Stimulated activated CD4-positive, alpha-beta T cell treated with anti-CD3 and anti-CD28 coated beads, TNF-alpha, amount 100 ng/mL, for 48 hours (primary cell): ENCODE measurements at regions not wholly inside any gene's neighbourhood (a gene's known extent, or its start where the extent isn't known, plus 50 kb on each side); places are given as distances from the start of the nearest gene placed in this dataset.
"Not testable (repeated sequence)": the region's sequence is repeated elsewhere in the genome, so short reads cannot be mapped to it uniquely, and the experiment has no call there.

ENCODE experiments used
- DNase-seq, 3 donors: peaks; one replicate each; pipeline ENCODE4 v3.0.0-alpha.2; 2020; ENCODE audit warnings: low read depth in 3 of 3

DNA sequence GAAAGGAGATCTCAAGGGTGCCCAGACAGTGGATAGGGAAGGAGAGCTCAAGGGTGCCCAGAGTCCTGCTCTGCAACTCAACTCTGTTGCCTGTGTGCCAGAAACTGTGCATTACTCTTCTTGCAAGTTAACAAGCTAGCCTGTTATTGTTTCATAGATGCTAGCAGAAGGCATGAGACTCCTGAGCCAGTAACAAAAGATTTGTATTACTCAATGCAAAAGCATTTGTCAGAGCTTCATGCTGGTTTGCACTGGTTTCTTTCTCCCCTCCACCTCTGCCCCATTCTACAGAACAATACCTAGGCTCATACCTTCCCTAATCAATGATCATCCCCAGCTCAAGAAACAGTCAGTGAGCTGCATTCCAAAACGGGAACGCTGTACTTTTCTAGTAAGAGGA is 124.5 kb upstream of the NEIL3 start:
- no peak for DNase-seq

DNA sequence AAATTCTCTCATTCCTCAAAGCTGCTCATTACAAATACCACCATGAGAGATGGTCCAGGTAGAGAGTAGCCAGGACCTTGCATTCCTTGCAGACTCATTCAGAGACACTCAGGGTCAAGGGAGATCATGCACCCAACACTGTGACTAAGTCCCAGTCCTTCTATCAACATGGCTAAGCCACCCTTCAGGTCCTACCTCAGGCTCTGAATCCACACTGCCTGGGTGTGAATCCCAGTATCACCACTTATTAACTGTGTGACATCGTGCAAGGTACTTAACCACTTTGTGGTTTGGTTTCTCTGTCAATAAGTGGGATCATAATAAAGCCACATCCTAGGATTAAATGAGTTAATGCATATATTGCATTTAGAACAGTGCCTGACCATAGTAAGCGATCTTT is 124.1 kb upstream of the NEIL3 start:
- no peak for DNase-seq

DNA sequence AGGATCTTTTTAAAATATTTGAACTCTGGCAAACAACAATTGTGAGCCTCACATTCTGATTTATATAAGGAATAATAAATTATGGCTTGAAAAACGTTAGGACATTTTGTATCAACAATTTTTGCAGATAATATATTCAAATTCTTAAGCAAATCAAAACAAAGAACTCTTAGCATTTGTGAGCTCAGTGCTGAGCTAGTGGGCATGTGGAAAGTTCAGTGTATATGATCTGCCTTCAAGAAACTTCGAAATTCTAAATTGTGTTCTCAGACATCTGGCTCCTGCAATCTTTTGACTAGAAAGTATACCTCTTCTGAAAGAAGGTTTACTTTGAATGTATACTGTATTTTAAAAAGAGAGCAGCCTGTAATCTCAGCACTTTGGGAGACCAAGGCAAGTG is 122.3 kb upstream of the NEIL3 start:
- DNase-seq = no peak

DNA sequence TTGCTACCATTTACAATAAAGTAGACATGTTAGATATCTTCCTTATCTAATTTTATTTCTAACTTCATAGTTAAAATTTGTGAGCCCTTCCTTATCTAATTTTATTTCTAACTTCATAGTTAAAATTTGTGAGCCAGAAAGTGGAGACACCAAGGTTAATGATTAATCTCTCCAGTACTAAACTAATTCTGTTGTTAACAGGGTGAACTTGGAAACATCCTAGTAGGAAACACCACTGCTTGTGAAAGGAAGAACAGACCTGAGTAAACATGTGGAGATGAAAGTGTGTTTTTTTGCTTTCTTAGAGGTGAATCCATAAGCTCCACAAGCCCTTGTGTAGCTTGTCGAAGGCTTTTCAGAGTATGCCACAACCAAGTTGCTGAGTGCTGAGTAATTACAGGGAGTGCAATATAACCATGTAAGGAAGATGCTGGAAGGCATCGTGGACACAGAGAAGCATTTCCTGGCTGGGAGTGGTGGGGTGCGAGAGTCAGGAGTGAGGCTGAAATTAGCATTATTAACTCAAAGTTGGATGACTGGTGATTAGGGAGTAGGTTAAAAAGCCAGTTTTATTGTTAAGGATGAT is 118.6 kb upstream of the NEIL3 start:
- no peak for DNase-seq

DNA sequence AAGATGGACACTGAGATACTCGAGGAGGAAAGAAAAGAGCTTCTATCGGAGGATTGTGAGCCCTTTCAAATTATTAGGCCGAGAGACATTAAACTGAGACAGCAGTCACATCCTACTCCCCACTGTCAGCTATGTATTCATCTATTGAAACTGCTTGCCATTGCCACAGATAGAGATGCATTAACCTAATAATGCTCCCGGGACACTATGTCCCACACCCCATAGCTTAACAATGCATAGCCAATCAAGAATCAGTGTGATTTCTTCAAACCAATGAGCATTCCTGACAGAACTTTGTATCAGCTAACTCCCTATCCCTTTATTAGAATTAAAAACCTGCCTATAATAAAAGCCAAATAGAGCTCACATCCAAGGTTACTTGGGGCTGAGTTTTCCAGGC is 118.1 kb upstream of the NEIL3 start:
- no peak for DNase-seq

DNA sequence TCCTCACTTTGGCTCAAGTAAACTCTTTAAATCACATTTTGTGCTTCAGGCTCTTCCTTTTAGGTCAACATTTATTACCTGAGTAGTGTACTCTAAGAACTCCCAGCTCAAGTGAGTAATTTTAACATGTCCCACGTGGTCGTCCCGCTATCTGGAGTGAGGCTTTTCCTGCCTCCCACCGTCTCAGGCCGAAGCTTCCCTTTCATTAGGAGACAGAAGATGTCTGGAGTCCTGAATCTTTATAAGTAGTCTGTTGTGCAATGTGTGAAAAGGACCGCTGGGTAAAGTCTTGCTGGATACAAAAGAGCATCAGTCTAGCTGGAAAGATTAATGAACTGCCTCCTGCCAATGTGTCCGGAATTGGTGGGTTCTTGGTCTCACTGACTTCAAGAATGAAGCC is 117.7 kb upstream of the NEIL3 start:
- no peak for DNase-seq

DNA sequence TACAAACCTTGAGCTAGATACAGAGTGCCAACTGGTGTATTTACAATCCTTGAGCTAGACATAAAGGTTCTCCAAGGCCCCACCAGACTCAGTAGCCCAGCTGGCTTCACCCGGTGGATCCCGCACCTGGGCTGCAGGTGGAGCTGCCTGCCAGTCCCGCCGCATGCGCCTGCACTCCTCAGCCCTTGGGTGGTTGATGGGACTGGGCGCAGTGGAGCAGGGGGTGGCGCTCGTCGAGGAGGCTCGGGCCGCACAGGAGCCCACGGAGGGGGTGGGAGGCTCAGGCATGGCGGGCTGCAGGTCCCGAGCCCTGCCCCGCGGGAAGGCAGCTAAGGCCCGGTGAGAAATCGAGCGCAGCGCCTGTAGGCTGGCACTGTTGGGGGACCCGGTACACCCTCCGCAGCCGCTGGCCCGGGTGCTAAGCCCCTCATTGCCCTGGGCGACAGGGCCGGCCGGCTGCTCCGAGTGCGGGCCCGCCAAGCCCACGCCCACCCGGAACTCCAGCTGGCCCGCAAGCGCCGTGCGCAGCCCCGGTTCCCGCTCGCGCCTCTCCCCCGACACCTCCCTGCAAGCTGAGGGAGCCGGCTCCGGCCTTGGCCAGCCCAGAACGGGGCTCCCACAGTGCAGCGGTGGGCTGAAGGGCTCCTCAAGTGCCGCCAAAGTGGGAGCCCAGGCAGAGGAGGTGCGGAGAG is 116.5 kb upstream of the NEIL3 start:
- not testable (repeated sequence) for DNase-seq

DNA sequence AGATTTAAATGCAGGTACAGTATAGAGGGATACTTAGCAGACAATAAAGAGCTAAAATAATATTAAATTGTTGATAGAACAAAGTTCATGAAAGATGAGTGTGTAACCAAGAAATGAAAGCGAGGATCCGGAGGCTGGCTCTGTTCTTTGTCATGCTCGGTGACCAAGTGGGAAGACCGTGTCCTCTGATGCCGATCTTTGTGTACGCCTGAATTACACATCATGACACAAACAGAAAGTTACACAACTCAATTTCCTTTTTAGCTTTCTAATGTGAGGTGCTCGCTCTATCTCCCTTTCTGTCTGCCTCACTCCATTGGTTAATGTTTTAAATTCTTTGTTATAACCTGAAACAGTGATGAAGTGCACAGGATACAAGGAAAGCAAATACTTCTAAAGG is 114.8 kb upstream of the NEIL3 start:
- no peak for DNase-seq

DNA sequence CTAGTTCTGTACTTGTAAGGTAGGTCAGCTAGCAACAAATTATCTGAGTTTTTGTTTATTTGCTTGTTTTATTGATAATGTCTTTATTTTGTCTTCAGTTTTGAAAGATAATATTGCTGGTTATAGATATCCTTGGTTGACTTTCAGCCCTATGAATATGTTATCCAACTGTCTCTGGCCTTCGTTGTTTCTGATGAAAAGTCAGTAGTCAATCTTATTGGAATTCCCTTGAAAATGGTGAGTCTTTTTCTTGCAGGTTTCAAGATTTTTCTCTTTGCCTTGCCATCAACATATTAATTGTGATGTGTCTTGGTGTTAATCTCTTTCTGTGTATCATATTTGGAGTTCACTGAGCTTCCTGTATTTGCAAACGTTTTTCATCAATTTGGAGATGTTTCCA is 113.1 kb upstream of the NEIL3 start:
- DNase-seq = no peak

DNA sequence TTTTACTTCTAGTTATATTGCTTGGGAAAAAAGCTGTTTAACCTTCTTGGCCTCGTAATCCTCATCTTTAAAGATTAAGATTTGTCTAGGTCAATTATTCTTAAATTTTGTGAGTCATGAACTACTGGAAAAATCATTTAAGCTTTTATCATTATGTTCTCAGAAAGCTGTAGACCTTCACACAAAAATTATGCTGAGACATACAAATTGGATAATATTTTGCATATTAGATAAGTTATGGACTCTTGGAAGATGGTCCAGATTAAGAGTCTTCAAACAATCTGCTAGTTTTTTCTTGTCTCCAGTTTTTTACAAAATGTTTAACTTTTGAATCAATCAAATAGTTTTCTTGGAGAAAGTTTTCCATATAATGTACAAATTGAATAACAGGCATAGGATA is 108.1 kb upstream of the NEIL3 start:
- DNase-seq = no peak

DNA sequence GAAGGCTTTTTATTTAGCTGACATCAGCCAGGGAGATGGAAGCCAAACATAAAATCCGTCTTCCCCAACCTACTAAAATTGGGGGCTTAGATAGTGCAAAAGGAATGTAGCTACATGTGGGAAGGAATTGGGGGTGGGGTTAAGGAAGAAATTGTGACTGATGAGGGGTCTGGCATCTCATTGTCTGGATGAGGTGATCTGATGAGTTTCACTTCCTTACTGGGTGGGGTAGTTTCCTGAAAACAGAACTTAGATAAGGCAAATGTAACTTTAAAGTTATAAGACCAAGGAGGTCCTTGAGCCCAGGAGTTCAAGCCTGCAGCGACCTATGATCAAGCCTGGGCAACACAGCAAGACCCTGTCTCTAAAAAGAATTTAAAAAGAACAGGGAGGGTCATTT is 105.5 kb upstream of the NEIL3 start:
- DNase-seq = no peak

DNA sequence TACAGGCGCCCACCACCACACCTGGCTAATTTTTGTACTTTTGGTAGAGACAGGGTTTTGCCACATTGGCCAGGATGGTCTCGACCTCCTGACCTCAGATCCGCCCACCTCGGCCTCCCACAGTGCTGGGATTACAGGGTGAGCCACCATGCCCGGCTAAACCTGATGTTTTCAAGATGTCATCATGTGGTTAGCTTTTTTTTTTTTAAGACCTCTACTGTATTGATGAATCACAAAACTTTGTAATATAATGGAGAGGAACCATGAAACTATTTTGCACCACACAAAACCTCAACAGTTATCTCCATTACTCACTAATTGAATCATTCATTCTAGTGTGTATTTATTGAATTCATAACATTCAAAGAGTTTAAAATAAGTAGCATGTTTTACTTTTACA is 94.7 kb upstream of the NEIL3 start:
- peak in 1 of 3 donors; percentile 7 for DNase-seq

DNA sequence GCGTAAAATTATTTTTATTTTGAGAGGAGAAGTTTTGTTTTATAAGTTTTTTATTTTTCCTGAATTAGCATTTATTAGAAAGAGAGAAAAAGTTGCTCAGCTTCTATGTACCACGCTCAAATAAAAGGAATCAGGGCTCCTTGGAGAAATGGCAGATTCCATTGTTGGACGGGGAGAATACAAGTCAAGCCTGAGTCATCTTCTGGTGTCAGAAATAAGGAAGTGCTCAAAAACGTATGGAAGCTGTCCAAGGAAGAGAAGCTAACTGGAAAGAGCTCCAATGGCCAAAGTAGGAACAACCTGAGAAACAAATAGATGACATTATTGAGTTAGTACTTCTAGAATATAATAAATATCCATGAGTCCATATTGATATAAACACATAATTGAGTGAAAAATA is 89.3 kb upstream of the NEIL3 start:
- DNase-seq = no peak

DNA sequence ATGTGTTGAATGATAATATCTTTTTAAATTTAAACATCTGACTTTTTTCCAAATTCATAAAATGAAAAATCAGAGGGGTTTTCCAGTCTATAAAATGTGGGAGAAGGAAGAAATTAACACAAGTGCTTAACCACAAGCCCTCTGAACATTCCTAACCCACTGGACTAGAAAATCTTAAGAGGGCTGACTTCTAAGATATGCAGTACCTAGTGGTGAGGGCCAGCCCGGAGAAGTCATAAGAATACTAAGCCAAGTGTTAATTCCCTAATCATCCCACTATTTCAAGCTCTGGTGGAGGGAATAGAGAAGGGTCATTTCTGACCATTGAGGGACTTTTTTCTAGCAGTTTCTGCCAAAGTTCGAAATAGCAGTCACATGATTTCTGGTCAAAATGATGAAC is 86.9 kb upstream of the NEIL3 start:
- DNase-seq = no peak

DNA sequence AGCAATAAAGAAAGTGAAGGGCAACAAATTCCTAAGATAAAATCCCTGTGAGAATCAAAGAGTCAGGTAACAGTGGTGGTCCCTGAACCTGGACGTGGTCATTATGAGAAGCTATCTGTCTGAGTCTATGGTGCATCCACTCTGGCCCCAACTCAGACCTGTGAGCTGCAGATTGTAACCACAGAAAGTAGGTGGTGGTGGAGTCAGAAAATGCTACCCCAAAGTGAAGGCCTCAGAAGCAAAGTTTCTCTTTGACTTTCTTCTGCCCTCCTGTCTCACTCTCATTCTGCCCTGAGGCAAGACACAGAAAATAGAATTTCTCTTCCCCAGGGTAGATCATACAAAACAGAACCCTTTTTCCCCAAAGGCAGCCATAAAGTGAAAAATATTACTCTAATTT is 84.1 kb upstream of the NEIL3 start:
- DNase-seq = no peak

DNA sequence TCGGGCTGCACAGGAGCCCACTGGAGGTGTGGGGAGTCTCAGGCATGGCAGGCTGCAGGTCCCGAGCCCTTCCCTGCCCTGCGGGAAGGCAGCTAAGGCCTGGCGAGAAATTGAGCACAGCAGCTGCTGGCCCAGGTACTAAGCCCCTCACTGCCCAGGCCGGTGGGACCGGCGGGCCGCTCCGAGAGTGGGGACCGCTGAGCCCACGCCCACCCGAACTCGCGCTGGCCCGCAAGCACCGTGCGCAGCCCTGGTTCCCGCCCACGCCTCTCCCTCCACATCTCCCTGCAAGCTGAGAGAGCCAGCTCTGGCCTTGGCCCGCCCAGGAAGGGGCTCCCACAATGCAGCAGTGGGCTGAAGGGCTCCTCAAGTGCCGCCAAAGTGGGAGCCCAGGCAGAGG is 82.0 kb upstream of the NEIL3 start:
- no peak for DNase-seq

DNA sequence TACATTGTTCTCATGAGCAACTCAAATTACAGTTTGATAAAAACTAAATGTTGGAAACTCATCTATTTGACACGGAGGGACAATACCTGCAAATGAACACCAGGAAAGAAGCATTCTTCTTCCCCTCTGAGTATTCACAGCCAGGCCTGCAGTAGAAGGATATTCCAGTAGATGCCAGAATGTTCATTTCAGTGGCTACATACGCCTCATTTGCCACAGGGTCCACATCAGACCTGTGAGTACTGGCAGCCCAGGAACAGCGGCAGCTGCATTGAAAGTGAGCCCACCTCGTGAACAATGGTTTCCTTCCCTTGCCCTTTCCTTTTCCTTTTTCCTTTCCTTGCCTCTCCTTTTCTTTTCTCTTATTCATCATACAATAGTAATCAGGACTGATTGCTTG is 81.1 kb upstream of the NEIL3 start:
- no peak for DNase-seq

DNA sequence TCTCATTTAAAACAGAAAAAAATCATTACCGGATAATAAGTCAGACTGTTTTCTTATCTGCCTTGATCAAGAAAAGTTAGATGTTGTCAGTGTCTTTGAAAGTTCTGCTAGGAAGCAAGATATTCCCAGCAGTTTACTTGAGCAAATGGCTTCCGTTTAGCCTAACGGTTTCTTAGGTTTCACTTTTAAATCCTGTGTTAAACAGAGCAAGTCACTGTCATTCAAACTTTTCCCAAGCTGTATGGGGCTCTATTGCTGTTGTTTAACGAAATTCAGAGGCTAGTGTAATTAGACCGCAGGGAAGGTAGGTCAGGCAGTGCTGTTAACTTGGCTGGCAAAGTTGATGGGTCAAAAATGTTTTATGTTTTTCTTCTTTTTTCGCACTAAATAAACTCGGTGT is 80.3 kb upstream of the NEIL3 start:
- DNase-seq = no peak

DNA sequence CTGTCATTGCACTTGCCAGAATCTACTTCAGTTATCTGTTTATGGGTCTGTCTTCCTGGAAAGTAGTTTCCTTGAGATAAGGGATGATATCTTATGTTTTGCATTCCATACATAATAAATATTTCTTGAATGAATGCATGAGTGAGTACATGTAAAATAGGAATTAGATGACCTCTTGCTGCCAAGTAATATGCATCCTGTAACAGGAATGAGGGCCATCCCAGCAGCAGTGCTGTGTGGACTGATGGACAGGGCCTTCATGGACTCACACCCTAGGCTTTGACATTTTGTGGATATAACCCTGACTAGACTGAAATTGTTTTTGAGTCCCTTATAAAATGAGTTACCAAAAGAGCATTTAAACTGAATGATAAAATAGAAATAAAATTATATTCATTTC is 77.2 kb upstream of the NEIL3 start:
- no peak for DNase-seq

DNA sequence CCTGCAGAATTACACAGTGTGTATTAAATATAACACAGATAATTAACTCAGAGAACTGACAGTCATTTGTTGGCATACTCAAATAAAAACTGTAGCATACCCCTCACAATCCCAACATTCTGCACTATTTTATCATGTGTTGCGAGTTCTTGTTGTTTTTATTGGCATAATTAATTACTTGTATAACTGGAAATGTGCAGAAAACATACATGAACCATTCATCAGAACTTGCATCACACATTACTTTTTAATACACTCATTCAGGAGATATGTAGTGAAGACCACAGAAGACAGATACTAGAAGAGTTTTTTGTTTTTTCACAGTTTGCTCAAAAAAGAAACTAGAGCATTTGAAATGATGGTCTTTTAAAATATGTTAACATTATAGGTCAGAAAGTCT is 74.6 kb upstream of the NEIL3 start:
- DNase-seq = no peak

DNA sequence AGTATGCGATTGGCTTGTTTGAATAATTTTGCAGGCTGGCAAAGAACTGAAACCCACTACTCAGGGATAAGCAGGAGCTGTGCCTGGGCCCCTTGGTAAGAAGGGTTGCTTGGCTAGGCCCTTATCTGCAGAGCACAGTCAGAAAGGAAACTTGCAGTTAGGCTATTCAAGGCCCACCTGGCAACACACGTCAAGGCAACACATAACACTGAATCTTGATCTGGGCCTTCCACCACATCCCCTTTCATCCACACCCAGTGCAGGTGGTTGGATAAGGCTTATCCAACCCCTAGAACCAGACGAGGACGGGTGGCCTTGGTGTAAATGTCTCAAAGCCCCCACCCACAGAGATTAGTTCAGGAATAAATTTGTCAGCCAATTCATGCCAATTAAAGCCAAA is 72.8 kb upstream of the NEIL3 start:
- DNase-seq = no peak

DNA sequence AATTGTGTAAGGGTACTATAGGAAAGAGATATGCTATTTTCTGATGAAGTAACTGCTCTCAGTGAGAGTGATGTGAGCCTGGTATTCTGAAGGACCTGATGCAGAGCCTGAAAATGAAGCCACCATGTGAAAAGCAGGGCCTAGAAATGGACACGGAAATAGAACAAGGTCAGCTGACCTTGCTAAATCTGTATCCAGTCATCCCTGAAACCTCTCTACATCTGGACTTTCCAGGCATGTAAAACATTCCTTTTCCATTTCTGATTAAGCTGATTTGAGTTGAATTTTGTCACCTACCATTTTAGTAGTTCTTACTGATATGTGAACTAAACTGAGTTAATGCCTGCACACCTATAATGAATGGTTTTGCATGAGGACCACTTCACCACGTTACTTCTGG is 72.4 kb upstream of the NEIL3 start:
- DNase-seq = no peak

DNA sequence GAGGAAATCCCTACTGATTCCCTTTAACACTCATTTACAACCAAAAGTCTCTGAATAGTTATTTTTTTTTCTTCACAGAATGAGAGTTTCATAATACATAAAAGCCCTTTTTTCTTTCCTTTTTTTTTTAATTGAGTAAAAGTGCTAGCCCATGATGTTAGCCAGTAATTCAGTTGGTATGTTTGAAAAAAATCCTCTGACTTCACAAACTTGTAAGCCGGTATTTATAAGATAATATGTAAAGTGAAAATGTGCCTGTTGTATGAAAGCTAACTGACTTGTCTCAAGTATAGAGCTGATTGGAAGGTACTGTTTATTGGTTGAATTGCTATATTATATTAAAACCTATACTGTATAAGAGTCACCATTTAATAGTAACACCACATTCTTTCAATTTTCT is 70.2 kb upstream of the NEIL3 start:
- no peak for DNase-seq

DNA sequence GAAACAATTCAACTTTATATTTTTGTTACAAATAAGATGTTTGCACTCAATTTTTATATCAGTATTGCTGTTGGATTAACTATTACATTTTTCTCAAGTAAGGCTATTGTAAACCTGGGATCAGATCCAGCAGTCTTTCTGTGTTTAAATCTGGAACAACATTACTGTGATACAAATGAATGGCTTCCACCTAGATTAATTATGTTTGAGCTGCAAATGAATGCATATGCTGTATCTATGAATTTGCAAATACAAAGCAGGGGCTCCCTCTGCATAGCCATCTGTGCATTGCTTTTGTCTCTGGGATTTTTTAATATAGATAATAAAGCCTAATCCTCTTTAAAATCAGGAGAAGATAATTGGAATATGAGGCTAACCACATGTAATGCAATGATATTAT is 69.8 kb upstream of the NEIL3 start:
- DNase-seq = no peak
